ENCODE measurements at regions not wholly inside any gene's neighbourhood (a gene's known extent, or its start where the extent isn't known, plus 50 kb on each side); places are given as distances from the start of the nearest gene placed in this dataset.
"Not testable (repeated sequence)": the region's sequence is repeated elsewhere in the genome, so short reads cannot be mapped to it uniquely, and the experiment has no call there.

DNA sequence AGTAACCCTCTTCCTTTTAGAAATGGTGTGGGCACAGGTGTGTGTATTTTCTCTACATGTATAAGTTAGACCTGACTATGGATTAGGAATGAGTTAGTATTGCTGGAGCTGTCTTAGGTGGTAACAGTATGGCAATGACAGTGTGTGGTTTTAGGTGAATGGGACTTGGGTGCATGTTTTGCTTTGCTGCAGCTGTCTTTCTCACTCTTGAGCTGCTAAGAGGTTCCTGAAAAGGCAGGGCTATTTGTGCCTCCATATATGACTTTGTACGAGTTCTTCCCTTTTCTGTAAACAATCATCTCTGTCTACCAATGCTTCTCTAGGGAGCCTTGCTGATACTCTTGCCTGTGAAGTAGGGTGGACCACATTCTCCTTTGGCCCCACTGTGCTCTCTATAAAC lies 234.8 kb upstream of the HHIP start:
- no peaks in the 10 kb centered on the region for H3K27me3 Mint-ChIP-seq
- no peaks in the 10 kb centered on the region for H3K4me1 ChIP-seq (ENCODE audit: control insufficient read depth in 2 of 2, insufficient read depth in 2 of 2, low read length in 2 of 2)
- no peaks in the 10 kb centered on the region for H3K27me3 ChIP-seq (ENCODE audit: control insufficient read depth in 2 of 2, insufficient read depth in 2 of 2, low read length in 2 of 2)
- no peak overlapping the region for H3K4me3 ChIP-seq (ENCODE audit: low read length)
- H3K4me1 Mint-ChIP-seq = no peaks in the 10 kb centered on the region
- ChIA-PET CTCF (no interaction called here), POLR2A (no interaction called here)
- no peaks in the 10 kb centered on the region for H3K9me3 ChIP-seq (ENCODE audit: control insufficient read depth in 2 of 3, low read length in 3 of 3)
- no peaks in the 10 kb centered on the region for H3K36me3 ChIP-seq (ENCODE audit: control insufficient read depth in 2 of 3, insufficient read depth in 3 of 3, low read length in 3 of 3)
- H3K9me3 Mint-ChIP-seq = peaks cover 0 to 6% (median 0%) of the 10 kb centered on the region in 11 donors
- ATAC-seq (no peak), DNase-seq (no peak)
- no peak overlapping the region for H3K27ac Mint-ChIP-seq
- intact Hi-C loops (cut with micrococcal nuclease) = no loop called here
- no peaks in the 10 kb centered on the region for H3K36me3 Mint-ChIP-seq
- no peak overlapping the region for H3K27ac ChIP-seq (ENCODE audit: low read depth, low read length)
- H3K4me3 Mint-ChIP-seq = no peak overlapping the region

DNA sequence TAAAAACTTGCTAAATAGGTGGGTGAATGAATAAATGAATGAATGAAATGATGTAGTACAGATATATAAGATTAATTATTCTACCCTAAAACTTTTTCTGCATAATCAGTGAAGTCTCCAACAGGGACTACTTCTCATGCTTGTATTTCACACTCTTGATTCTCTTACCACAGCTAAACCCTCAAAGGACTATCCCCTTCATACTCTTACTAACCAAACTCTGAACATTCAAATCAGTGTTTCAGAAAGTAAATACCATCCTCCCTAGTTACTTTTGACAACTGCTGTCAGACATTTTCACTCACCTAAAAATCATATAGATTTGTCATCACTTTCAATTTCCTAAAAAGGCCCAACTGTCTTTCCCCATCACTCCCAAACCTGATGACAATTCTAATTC lies 234.3 kb upstream of the HHIP start:
- Histone ChIP-seq H3K9me3 (ENCODE audit: control insufficient read depth in 2 of 3, low read length in 3 of 3) (no peaks in the 10 kb centered on the region), H3K4me3 (ENCODE audit: low read length) (no peak overlapping the region), H3K36me3 (ENCODE audit: control insufficient read depth in 2 of 3, insufficient read depth in 3 of 3, low read length in 3 of 3) (no peaks in the 10 kb centered on the region), H3K27ac (ENCODE audit: low read depth, low read length) (no peak overlapping the region), H3K27me3 (ENCODE audit: control insufficient read depth in 2 of 2, insufficient read depth in 2 of 2, low read length in 2 of 2) (no peaks in the 10 kb centered on the region), H3K4me1 (ENCODE audit: control insufficient read depth in 2 of 2, insufficient read depth in 2 of 2, low read length in 2 of 2) (no peaks in the 10 kb centered on the region)
- Mint-ChIP-seq H3K27ac (no peak overlapping the region), H3K27me3 (no peaks in the 10 kb centered on the region), H3K36me3 (no peaks in the 10 kb centered on the region), H3K4me3 (no peak overlapping the region), H3K9me3 (peaks cover 0 to 6% (median 0%) of the 10 kb centered on the region in 11 donors), H3K4me1 (no peaks in the 10 kb centered on the region)
- ATAC-seq (no peak), DNase-seq (no peak)
- intact Hi-C loops (cut with micrococcal nuclease) = no loop called here
- POLR2A ChIA-PET = no interaction called here
- CTCF ChIA-PET = no interaction called here

DNA sequence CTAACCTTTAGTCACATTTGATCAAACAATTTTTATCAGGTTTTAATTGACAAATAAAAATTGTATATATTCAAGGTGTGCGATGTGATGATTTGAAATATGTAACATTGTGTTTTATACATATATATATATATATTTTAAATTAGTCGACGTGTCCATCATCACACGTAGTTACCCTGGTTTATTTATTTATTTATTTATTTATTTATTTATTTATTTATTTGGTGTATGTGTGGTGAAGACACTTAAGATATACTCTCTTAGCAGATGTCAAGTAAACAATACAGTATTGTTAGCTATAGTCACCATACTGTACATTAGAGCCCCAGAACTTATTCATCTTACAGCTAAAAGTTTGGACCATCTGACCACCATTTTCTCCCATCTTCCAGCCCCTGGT lies 224.9 kb upstream of the HHIP start:
- Mint-ChIP-seq H3K4me3 (no peak overlapping the region), H3K27me3 (no peaks in the 10 kb centered on the region), H3K4me1 (no peaks in the 10 kb centered on the region), H3K36me3 (no peaks in the 10 kb centered on the region), H3K27ac (no peak overlapping the region), H3K9me3 (peaks cover 0 to 3% (median 0%) of the 10 kb centered on the region in 11 donors)
- DNase-seq = no peak
- Histone ChIP-seq H3K27ac (ENCODE audit: low read depth, low read length) (no peak overlapping the region), H3K4me1 (ENCODE audit: control insufficient read depth in 2 of 2, insufficient read depth in 2 of 2, low read length in 2 of 2) (no peaks in the 10 kb centered on the region), H3K9me3 (ENCODE audit: control insufficient read depth in 2 of 3, low read length in 3 of 3) (no peaks in the 10 kb centered on the region), H3K27me3 (ENCODE audit: control insufficient read depth in 2 of 2, insufficient read depth in 2 of 2, low read length in 2 of 2) (no peaks in the 10 kb centered on the region), H3K4me3 (ENCODE audit: low read length) (no peak overlapping the region), H3K36me3 (ENCODE audit: control insufficient read depth in 2 of 3, insufficient read depth in 3 of 3, low read length in 3 of 3) (no peaks in the 10 kb centered on the region)
- ChIA-PET POLR2A (no interaction called here), CTCF (no interaction called here)
- intact Hi-C loops (cut with micrococcal nuclease) = no loop called here
- no peak for ATAC-seq

DNA sequence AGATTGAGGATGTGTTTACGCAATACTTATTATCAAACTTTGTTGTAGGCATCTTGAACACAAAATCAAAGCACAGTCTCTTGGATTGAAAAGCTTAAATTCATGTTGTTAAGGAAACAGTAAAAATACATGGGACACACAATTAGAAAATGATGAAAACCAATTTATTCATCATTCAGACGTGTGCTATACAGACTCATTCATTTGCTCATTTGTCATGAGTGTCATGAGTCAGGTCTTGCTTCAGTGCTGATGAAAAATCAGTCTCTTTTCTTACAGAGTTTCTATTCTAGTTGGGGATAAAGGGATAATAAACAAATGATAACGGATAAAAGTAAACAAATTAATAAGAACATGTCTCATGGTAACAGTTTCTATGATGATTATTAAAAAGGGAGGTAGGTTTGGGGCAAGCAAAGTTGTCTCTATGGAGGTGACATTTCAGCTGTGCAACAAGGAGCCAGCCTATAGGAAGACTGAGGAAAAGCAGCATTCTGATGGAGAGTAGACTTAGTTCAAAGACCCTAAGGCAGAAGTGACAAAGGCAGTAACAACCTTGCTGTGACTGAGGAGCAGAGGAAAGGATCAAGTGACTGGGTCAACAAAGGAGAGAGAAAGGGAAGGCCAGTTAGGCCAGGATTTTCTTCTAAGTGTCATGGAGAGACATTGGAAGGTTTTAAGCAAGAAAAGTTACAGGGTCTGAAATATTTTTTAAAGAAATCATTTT lies 224.0 kb upstream of the HHIP start:
- Mint-ChIP-seq H3K4me1 (no peaks in the 10 kb centered on the region), H3K4me3 (no peak overlapping the region), H3K27me3 (no peaks in the 10 kb centered on the region), H3K9me3 (peaks cover 0 to 3% (median 0%) of the 10 kb centered on the region in 11 donors), H3K36me3 (no peaks in the 10 kb centered on the region), H3K27ac (no peak overlapping the region)
- no peak overlapping the region for H3K4me3 ChIP-seq (ENCODE audit: low read length)
- no peaks in the 10 kb centered on the region for H3K36me3 ChIP-seq (ENCODE audit: control insufficient read depth in 2 of 3, insufficient read depth in 3 of 3, low read length in 3 of 3)
- intact Hi-C loops (cut with micrococcal nuclease) = no loop called here
- CTCF ChIA-PET = no interaction called here
- H3K27ac ChIP-seq (ENCODE audit: low read depth, low read length) = no peak overlapping the region
- H3K4me1 ChIP-seq (ENCODE audit: control insufficient read depth in 2 of 2, insufficient read depth in 2 of 2, low read length in 2 of 2) = no peaks in the 10 kb centered on the region
- DNase-seq (no peak), ATAC-seq (no peak)
- POLR2A ChIA-PET = no interaction called here
- H3K27me3 ChIP-seq (ENCODE audit: control insufficient read depth in 2 of 2, insufficient read depth in 2 of 2, low read length in 2 of 2) = no peaks in the 10 kb centered on the region
- no peaks in the 10 kb centered on the region for H3K9me3 ChIP-seq (ENCODE audit: control insufficient read depth in 2 of 3, low read length in 3 of 3)

DNA sequence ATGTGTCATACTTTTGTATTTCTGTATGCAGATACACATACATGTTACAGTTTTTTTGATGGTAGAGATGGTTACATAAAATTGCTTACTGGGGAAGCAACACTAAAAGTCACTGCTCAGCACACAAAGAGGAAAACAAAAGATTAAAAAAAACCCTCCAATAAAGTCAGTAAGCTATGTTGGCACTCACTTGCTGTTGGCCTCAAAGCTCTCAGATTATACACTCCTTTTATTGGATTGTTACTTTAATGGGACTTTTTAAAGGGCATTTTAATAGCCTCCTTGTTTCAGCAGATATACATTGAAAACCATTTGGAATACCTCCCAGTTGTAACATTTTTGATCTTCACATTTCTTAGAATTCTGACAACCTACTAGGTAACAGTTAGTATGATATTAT lies 222.0 kb upstream of the HHIP start:
- H3K27me3 ChIP-seq (ENCODE audit: control insufficient read depth in 2 of 2, insufficient read depth in 2 of 2, low read length in 2 of 2) = no peaks in the 10 kb centered on the region
- no peak for DNase-seq
- no peak overlapping the region for H3K27ac ChIP-seq (ENCODE audit: low read depth, low read length)
- Mint-ChIP-seq H3K27me3 (no peaks in the 10 kb centered on the region), H3K36me3 (no peaks in the 10 kb centered on the region), H3K27ac (no peak overlapping the region), H3K9me3 (peaks cover 0 to 3% (median 0%) of the 10 kb centered on the region in 11 donors), H3K4me3 (no peak overlapping the region), H3K4me1 (no peaks in the 10 kb centered on the region)
- CTCF ChIA-PET = no interaction called here
- H3K9me3 ChIP-seq (ENCODE audit: control insufficient read depth in 2 of 3, low read length in 3 of 3) = no peaks in the 10 kb centered on the region
- H3K4me1 ChIP-seq (ENCODE audit: control insufficient read depth in 2 of 2, insufficient read depth in 2 of 2, low read length in 2 of 2) = no peaks in the 10 kb centered on the region
- H3K36me3 ChIP-seq (ENCODE audit: control insufficient read depth in 2 of 3, insufficient read depth in 3 of 3, low read length in 3 of 3) = no peaks in the 10 kb centered on the region
- ATAC-seq = no peak
- intact Hi-C loops (cut with micrococcal nuclease) = no loop called here
- POLR2A ChIA-PET = no interaction called here
- H3K4me3 ChIP-seq (ENCODE audit: low read length) = no peak overlapping the region

DNA sequence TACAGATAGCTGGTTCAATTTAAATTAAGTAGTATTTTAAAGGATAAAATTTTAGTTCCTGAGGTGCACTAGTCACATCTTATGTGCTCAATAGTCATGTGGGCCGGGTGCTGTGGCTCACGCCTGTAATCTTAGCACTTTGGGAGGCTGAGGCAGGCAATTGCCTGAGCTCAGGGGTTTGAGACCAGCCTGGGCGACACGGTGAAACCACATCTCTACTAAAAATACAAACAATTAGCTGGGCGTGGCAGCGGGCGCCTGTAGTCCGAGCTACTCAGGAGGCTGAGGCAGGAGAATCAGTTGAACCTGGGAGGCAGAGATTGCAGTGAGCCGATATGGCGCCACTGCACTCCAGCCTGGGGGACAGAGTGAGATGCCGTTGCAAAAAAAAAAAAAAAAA lies 219.9 kb upstream of the HHIP start:
- CTCF ChIA-PET; H3K27me3 ChIP-seq (ENCODE audit: control insufficient read depth in 2 of 2, insufficient read depth in 2 of 2, low read length in 2 of 2); H3K36me3 Mint-ChIP-seq; H3K27ac ChIP-seq (ENCODE audit: low read depth, low read length); H3K27me3 Mint-ChIP-seq; H3K4me3 Mint-ChIP-seq; H3K27ac Mint-ChIP-seq; H3K9me3 ChIP-seq (ENCODE audit: control insufficient read depth in 2 of 3, low read length in 3 of 3); H3K4me1 Mint-ChIP-seq; H3K36me3 ChIP-seq (ENCODE audit: control insufficient read depth in 2 of 3, insufficient read depth in 3 of 3, low read length in 3 of 3); intact Hi-C loops (cut with micrococcal nuclease); DNase-seq; H3K4me1 ChIP-seq (ENCODE audit: control insufficient read depth in 2 of 2, insufficient read depth in 2 of 2, low read length in 2 of 2); ATAC-seq; POLR2A ChIA-PET; H3K4me3 ChIP-seq (ENCODE audit: low read length); H3K9me3 Mint-ChIP-seq: not testable (repeated sequence)

DNA sequence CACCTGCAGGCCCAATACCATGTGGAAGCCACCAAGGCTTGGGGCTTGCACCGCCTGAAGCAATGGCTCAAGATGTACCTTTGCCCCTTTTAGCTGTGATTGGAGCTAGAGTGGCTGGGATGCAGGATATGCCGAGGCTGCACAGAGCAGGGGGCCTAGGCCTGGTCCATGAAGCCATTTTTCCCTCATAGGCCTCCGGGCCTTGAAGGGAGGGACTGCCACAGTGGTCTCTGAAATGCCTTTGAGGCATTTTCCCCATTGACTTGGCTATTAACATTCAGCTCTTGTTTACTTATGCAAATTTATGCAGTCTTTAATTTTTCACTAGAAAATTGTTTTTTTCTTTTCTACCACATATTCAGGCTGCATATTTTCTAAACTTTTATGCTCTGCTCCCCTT lies 203.2 kb upstream of the HHIP start:
- H3K27me3 ChIP-seq (ENCODE audit: control insufficient read depth in 2 of 2, insufficient read depth in 2 of 2, low read length in 2 of 2) = no peaks in the 10 kb centered on the region
- H3K4me1 Mint-ChIP-seq = no peaks in the 10 kb centered on the region
- no peaks in the 10 kb centered on the region for H3K9me3 ChIP-seq (ENCODE audit: control insufficient read depth in 2 of 3, low read length in 3 of 3)
- no peak overlapping the region for H3K4me3 Mint-ChIP-seq
- DNase-seq (no peak), ATAC-seq (no peak)
- no peak overlapping the region for H3K4me3 ChIP-seq (ENCODE audit: low read length)
- peaks cover 0 to 13% (median 2%) of the 10 kb centered on the region in 11 donors for H3K9me3 Mint-ChIP-seq
- no peaks in the 10 kb centered on the region for H3K36me3 Mint-ChIP-seq
- H3K4me1 ChIP-seq (ENCODE audit: control insufficient read depth in 2 of 2, insufficient read depth in 2 of 2, low read length in 2 of 2) = no peaks in the 10 kb centered on the region
- CTCF ChIA-PET = no interaction called here
- H3K36me3 ChIP-seq (ENCODE audit: control insufficient read depth in 2 of 3, insufficient read depth in 3 of 3, low read length in 3 of 3) = no peaks in the 10 kb centered on the region
- H3K27ac Mint-ChIP-seq = no peak overlapping the region
- H3K27me3 Mint-ChIP-seq = peaks cover 0 to 3% (median 0%) of the 10 kb centered on the region in 5 donors
- POLR2A ChIA-PET = no interaction called here
- intact Hi-C loops (cut with micrococcal nuclease) = no loop called here
- H3K27ac ChIP-seq (ENCODE audit: low read depth, low read length) = no peak overlapping the region

Measured in naive thymus-derived CD4-positive, alpha-beta T cell (primary cell).